HUES6 (cell line): ENCODE measurements at regions not wholly inside any gene's neighbourhood (a gene's known extent, or its start where the extent isn't known, plus 50 kb on each side); places are given as distances from the start of the nearest gene placed in this dataset.

Source experiments
- H3K27ac ChIP-seq: 2 replicates; pipeline ENCODE4 v1.7.0; 2013; ENCODE audit warnings: low read depth, mild to moderate bottlenecking, low read length, inconsistent platforms
- H3K27me3 ChIP-seq: 2 replicates; pipeline ENCODE4 v1.6.1; 2013; ENCODE audit warnings: low read length; ENCODE audit not compliant: control insufficient read depth, insufficient read depth
- H3K36me3 ChIP-seq: 2 replicates; pipeline ENCODE4 v1.6.1; 2013; ENCODE audit warnings: low read length; ENCODE audit not compliant: control insufficient read depth, insufficient read depth
- H3K4me1 ChIP-seq: 2 replicates; pipeline ENCODE4 v1.6.1; 2013; ENCODE audit warnings: low read length; ENCODE audit not compliant: control insufficient read depth, insufficient read depth
- H3K4me3 ChIP-seq: 2 replicates; pipeline ENCODE4 v1.5.1; 2013; ENCODE audit warnings: low read depth, low read length
- H3K9ac ChIP-seq: one replicate; pipeline ENCODE4 v1.6.1; 2013; ENCODE audit warnings: mild to moderate bottlenecking, low read length
- H3K9me3 ChIP-seq: 2 replicates; pipeline ENCODE4 v1.6.1; 2013; ENCODE audit warnings: low read depth, low read length; ENCODE audit not compliant: control insufficient read depth, insufficient read depth

DNA sequence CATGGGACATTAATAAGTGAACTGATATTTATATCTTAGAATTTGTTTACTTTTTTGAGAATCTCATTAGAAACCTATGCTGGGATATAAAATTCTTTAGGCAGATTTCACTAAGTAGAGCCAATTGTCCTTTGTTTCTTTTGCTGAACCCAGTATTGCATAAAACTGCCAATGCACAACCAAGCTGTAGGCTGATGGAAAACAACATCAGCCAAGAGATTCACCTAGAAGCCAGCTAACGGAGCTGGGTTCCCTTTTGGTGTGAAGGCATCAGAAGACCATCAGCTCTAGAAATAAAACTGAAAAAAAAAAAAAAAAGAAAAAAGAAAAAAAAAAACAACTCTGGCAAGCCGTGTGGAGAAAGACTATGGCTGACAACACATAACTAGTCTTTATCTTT is 328.2 kb upstream of the PDE3A start:
- no peaks in the 10 kb centered on the region for H3K9me3 ChIP-seq
- no peak overlapping the region for H3K27ac ChIP-seq
- peaks cover 6% of the 10 kb centered on the region; the same call in 1 of the 2 replicates for H3K4me1 ChIP-seq

DNA sequence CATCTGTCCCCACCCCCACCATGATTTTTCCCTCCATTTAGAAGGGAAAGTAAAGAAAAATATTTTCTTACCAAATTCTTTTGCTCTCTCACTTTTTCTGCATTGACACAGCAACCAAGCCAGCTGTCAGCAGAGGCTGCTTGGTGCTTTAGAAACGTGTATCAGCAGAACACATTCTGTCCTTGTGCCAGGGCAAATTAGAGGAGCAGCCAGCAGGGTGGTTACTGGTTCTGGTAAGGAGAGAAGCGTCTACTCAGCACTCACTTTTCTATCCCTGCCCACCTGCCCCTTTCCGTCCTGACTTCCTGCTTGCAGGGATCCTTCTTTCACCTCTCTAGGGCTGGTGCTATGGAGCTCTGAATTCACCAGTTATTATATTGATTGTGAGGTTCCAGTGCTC is 327.5 kb upstream of the PDE3A start:
- no peak overlapping the region for H3K27ac ChIP-seq
- H3K9me3 ChIP-seq: no peaks in the 10 kb centered on the region
- H3K4me3 ChIP-seq: no peak overlapping the region
- H3K27me3 ChIP-seq: no peaks in the 10 kb centered on the region
- H3K36me3 ChIP-seq: no peaks in the 10 kb centered on the region
- peaks cover 6% of the 10 kb centered on the region; the same call in 1 of the 2 replicates for H3K4me1 ChIP-seq
- no peak overlapping the region for H3K9ac ChIP-seq

More for the DNA sequence above, 328.2 kb upstream of the PDE3A start:
- Histone ChIP-seq H3K4me3 (no peak overlapping the region), H3K36me3 (no peaks in the 10 kb centered on the region), H3K9ac (no peak overlapping the region), H3K27me3 (no peaks in the 10 kb centered on the region)

DNA sequence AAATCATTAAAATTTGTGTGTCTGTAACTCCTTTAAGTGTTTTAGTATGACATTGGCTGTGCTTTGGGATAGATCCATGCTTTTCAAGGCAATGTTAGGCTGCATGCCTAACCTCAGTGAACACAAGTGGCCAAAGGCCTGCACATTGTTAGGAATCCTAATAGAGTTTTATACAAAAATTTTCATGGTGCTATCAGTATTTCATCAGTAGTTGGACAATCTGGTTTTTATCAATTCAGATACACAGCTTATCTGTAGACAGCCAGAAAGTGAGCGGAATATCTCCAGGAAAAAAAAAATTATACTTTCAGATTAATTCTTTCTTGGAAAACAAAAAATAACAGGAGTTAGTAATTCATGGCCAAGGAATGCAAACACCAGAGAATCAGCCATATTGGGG is 324.0 kb upstream of the PDE3A start:
- Histone ChIP-seq H3K27ac (no peak overlapping the region), H3K4me3 (no peak overlapping the region), H3K27me3 (no peaks in the 10 kb centered on the region), H3K9ac (no peak overlapping the region), H3K36me3 (no peaks in the 10 kb centered on the region), H3K4me1 (peaks cover 6% of the 10 kb centered on the region; the same call in 1 of the 2 replicates), H3K9me3 (no peaks in the 10 kb centered on the region)

DNA sequence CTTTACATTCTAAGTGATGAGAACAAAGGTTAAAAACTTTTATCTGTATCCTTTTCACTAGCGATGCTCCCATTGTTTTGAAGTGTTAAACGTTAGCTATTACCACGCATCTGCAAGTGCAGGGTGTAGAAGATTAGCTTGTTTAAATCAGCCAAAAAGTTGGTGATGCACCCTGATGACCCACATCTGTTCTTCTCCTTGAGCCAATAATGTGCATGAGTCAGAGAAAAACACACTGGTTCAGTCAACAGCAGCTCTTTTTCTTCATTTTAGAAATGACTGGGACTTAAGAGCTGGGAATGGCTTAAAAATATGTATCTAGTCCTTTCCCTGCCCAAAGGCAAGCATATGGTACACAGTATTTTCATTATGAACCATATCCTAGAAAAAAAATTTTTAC is 323.5 kb upstream of the PDE3A start:
- no peak overlapping the region for H3K9ac ChIP-seq
- H3K36me3 ChIP-seq: no peaks in the 10 kb centered on the region
- no peaks in the 10 kb centered on the region for H3K9me3 ChIP-seq
- H3K27me3 ChIP-seq: no peaks in the 10 kb centered on the region
- no peak overlapping the region for H3K4me3 ChIP-seq
- peaks cover 6% of the 10 kb centered on the region; the same call in 1 of the 2 replicates for H3K4me1 ChIP-seq
- no peak overlapping the region for H3K27ac ChIP-seq

DNA sequence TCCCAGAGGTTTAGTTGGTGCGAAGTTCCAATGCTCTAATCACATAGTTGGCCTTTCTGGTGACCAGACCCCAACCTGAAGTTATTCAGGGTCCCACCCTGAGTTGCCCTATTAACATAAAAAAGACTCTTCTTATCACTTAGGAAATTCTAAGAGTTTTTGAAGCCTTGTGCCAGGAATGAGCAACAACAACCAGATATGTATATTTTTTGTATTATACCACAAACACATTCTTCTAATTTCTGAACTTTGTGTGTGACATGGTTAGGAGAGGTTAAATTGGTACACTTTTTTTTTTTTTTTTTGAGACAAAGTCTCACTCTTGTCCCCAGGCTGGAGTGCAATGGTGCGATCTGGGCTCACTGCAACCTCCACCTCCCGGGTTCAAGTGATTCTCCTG is 320.4 kb upstream of the PDE3A start:
- Histone ChIP-seq H3K9me3 (no peaks in the 10 kb centered on the region), H3K27me3 (no peaks in the 10 kb centered on the region), H3K27ac (no peak overlapping the region), H3K4me1 (no peaks in the 10 kb centered on the region), H3K36me3 (no peaks in the 10 kb centered on the region), H3K4me3 (no peak overlapping the region), H3K9ac (no peak overlapping the region)

DNA sequence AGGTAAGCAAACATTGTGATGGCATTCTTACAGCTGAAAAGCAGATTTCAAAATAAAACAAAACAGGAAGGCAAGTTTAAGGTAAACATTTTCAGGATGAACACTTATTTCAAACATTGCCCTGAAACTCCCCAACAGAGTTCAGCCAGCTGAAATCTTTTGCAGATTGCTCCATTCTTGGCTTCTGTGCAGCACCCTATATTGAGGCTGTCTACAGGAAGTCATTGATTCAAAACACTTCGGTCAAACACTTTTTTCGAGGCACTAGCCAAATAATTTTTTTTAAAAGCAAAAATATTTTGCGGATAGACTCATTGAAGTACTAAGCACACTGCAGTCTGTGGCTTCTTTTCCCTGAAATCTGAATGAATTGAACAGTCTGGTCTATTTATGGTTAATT is 318.1 kb upstream of the PDE3A start:
- Histone ChIP-seq H3K27ac (no peak overlapping the region), H3K4me3 (no peak overlapping the region), H3K4me1 (no peaks in the 10 kb centered on the region), H3K9ac (no peak overlapping the region), H3K27me3 (no peaks in the 10 kb centered on the region), H3K9me3 (no peaks in the 10 kb centered on the region), H3K36me3 (no peaks in the 10 kb centered on the region)

DNA sequence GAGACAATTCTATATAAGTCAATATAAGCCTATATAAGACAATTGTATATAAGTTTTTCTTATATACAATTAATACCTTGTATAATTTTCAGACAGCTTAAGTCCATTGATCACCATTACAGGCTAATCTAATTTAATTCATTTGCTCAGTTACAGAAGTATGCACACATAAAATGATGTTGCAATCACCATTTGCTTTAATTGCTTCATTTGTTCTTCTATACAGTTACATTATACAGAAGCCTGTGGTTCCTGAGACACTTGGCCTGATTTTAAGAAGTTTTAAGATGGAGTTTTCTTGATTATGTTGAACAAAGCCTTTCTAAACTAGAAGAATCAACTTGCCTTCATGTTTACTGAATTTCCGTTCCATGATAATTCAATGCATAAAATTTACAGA is 314.6 kb upstream of the PDE3A start:
- Histone ChIP-seq H3K4me3 (no peak overlapping the region), H3K9me3 (0 out of 2 replicates have a peak, but pooled peaks cover under 1% of the 10 kb centered on the region)

DNA sequence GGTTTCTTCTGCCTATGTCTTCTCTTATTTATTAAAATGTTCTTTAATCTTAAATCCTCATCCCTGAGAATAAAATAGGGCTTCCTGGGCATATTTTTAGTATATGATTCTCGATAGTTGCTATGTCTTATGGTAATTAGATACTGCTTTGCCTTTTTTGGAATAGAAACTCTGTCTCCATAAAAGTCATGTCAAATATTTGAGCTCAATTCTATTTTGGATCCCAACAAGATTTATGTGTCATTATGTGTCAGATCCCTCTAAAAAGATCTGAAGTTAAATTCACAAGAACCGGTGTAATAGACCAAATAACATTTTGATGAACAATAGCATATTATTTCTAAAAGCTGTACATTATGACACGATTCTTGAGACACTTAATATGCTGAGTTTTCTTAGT is 312.5 kb upstream of the PDE3A start:
- Histone ChIP-seq H3K4me1 (no peaks in the 10 kb centered on the region), H3K36me3 (no peaks in the 10 kb centered on the region), H3K27ac (no peak overlapping the region), H3K9ac (no peak overlapping the region), H3K4me3 (no peak overlapping the region), H3K9me3 (0 out of 2 replicates have a peak, but pooled peaks cover 2% of the 10 kb centered on the region), H3K27me3 (no peaks in the 10 kb centered on the region)

More for the DNA sequence above, 314.6 kb upstream of the PDE3A start:
- Histone ChIP-seq H3K27me3 (no peaks in the 10 kb centered on the region), H3K36me3 (no peaks in the 10 kb centered on the region), H3K4me1 (no peaks in the 10 kb centered on the region), H3K9ac (no peak overlapping the region), H3K27ac (no peak overlapping the region)

DNA sequence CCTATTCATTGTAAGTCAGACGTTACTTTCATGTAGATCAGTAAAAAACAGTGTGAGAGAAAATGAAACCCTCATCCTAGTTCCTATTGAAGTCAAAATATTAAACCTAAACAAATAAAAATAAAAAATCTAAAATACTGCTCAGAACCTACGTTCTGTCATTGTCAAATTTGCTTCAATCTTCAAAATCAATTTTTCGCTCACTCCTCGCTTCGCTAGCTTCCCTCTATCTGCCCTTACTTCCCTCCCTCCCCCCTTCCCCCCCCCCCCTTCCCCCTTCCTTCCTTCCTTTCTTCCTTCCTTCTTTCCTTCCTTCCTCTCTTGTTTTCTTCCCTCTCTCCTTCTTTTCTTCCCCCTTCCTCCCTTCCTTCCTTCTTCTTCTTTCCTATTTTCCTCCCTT is 310.9 kb upstream of the PDE3A start:
- Histone ChIP-seq H3K27me3 (no peaks in the 10 kb centered on the region), H3K36me3 (no peaks in the 10 kb centered on the region), H3K9ac (no peak overlapping the region), H3K4me3 (no peak overlapping the region), H3K4me1 (no peaks in the 10 kb centered on the region), H3K9me3 (0 out of 2 replicates have a peak, but pooled peaks cover 2% of the 10 kb centered on the region), H3K27ac (no peak overlapping the region)

DNA sequence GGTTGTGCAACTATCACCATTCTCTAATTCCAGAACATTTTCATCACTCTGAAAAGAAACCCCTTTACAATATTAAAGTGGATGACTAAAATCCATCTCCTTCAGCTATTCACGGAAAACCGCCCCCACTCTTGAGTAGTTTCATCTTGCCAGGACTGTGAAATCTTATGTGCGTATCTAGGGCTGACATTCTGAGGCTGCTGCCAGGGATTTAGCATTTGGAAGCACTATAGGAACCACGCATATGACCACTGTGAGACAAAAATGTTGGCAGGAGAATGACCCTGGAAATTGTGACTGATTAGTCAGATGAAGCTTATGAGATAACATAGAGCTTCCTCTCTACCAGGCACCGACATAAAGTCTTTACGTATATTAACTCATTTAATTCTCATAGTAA is 305.2 kb upstream of the PDE3A start:
- Histone ChIP-seq H3K36me3 (no peaks in the 10 kb centered on the region), H3K9me3 (0 out of 2 replicates have a peak, but pooled peaks cover 2% of the 10 kb centered on the region), H3K4me1 (no peaks in the 10 kb centered on the region), H3K9ac (no peak overlapping the region), H3K27me3 (no peaks in the 10 kb centered on the region), H3K4me3 (no peak overlapping the region), H3K27ac (no peak overlapping the region)

DNA sequence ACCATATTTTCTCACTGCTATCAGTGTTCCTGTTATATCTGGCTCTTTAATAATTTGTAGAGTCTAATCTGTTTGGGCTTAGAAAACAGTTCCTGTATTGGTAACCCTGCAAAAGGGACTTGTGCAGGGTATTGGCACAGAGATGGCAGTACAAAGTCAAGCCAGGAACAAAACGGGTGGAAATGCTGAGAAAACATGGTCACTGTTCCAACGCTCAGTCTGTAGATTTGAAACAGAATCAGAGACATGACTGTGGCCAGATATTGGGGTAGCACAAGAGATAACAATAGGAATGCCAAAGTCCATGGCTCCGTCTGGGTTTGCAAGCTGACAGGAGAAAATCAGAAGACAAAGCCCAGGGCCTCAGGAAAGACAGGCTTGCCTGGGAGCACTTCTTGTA is 290.7 kb upstream of the PDE3A start:
- no peaks in the 10 kb centered on the region for H3K36me3 ChIP-seq
- no peak overlapping the region for H3K9ac ChIP-seq
- no peaks in the 10 kb centered on the region for H3K4me1 ChIP-seq
- no peaks in the 10 kb centered on the region for H3K9me3 ChIP-seq
- no peak overlapping the region for H3K4me3 ChIP-seq
- H3K27me3 ChIP-seq: no peaks in the 10 kb centered on the region
- H3K27ac ChIP-seq: no peak overlapping the region

DNA sequence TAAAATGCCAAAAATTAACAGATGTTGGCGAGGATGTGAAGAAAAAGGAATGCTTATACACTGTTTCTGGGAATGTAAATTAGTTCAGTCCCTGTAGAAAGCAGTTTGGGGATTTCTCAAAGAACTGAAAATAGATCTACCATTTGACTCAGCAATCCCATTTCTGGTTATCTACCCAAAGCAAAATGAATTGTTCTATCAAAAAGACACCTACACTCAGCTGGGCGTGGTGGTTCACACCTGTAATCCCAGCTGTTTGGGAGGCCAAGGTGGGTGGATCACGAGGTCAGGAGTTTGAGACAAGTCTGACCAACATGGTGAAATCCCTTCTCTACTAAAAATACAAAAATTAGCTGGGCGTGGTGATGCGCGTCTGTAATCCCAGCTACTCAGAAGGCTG is 279.3 kb upstream of the PDE3A start:
- Histone ChIP-seq H3K27me3 (no peaks in the 10 kb centered on the region), H3K27ac (no peak overlapping the region), H3K4me1 (no peaks in the 10 kb centered on the region), H3K36me3 (no peaks in the 10 kb centered on the region), H3K9me3 (peaks cover 4% of the 10 kb centered on the region; the same call in 1 of the 2 replicates), H3K9ac (no peak overlapping the region), H3K4me3 (no peak overlapping the region)
